ENCODE measurements at regions not wholly inside any gene's neighbourhood (a gene's known extent, or its start where the extent isn't known, plus 50 kb on each side); places are given as distances from the start of the nearest gene placed in this dataset.
"Not testable (repeated sequence)": the region's sequence is repeated elsewhere in the genome, so short reads cannot be mapped to it uniquely, and the experiment has no call there.

- Histone ChIP-seq H3K9me3 (replicated peaks in 1 of 3) (no peaks in the 10 kb centered on the region), H3K27ac (no peak overlapping the region), H3K27me3 (no peaks in the 10 kb centered on the region), H3K36me3 (replicated peaks in 1 of 2) (no peaks in the 10 kb centered on the region), H3K4me3 (no peak overlapping the region), H3K4me1 (replicated peaks in 1 of 2) (no peaks in the 10 kb centered on the region)
- TF ChIP-seq CTCF (IDR thresholded peaks at IDR 0.05), result no peak
- no peak for TF ChIP-seq POLR2A (IDR thresholded peaks at IDR 0.05)
- WGBS, 4 donors, result 49 to 57% (median 52%) methylated on average over 5 of the region's 5 CpGs
- DNase-seq, result no peak
- intact Hi-C loops (cut with DNase I), result no loop called here
Observed at GRCh38 chr5:17373406-17373805, 124.6 kb upstream of the TAF11L2 start.

- DNase-seq, result no peak
- Histone ChIP-seq H3K4me1 (replicated peaks in 1 of 2) (no peaks in the 10 kb centered on the region), H3K4me3 (no peak overlapping the region), H3K36me3 (replicated peaks in 1 of 2) (no peaks in the 10 kb centered on the region), H3K9me3 (replicated peaks in 1 of 3) (no peaks in the 10 kb centered on the region), H3K27ac (no peak overlapping the region), H3K27me3 (no peaks in the 10 kb centered on the region)
- TF ChIP-seq CTCF (IDR thresholded peaks at IDR 0.05), result no peak
- TF ChIP-seq POLR2A (IDR thresholded peaks at IDR 0.05), result no peak
- WGBS, 4 donors, result 65 to 74% (median 68%) methylated on average over 7 of the region's 7 CpGs
- intact Hi-C loops (cut with DNase I), result no loop called here
Observed at GRCh38 chr5:17373814-17374556, 124.0 kb upstream of the TAF11L2 start.

- intact Hi-C loops (cut with DNase I), result no loop called here
- TF ChIP-seq CTCF (IDR thresholded peaks at IDR 0.05), result no peak
- TF ChIP-seq POLR2A (IDR thresholded peaks at IDR 0.05), result no peak
- H3K36me3 ChIP-seq (replicated peaks in 1 of 2), result no peaks in the 10 kb centered on the region
- no peak overlapping the region for H3K27ac ChIP-seq
- no peaks in the 10 kb centered on the region for H3K27me3 ChIP-seq
- no peaks in the 10 kb centered on the region for H3K9me3 ChIP-seq (replicated peaks in 1 of 3)
- WGBS, 4 donors, result 44 to 59% (median 48%) methylated on average over 10 of the region's 10 CpGs
- no peak overlapping the region for H3K4me3 ChIP-seq
- H3K4me1 ChIP-seq (replicated peaks in 1 of 2), result peaks cover 0 to 5% of the 10 kb centered on the region in 2 donors
- DNase-seq, result no peak
Observed at GRCh38 chr5:17374973-17375742, 122.9 kb upstream of the TAF11L2 start.

GRCh38 chr5:17375886-17376285, 122.1 kb upstream of the TAF11L2 start:
- intact Hi-C loops (cut with DNase I); H3K36me3 ChIP-seq (replicated peaks in 1 of 2): not testable (repeated sequence)

More at GRCh38 chr5:17375886-17376285, 122.1 kb upstream of the TAF11L2 start:
- not testable (repeated sequence) for DNase-seq; H3K4me1 ChIP-seq (replicated peaks in 1 of 2); H3K27me3 ChIP-seq; H3K27ac ChIP-seq; H3K4me3 ChIP-seq; H3K9me3 ChIP-seq (replicated peaks in 1 of 3)
- 80 to 94% (median 90%) methylated on average over 2 of the region's 2 CpGs for WGBS, 4 donors
